Stimulated activated CD4-positive, alpha-beta T cell treated with anti-CD3 and anti-CD28 coated beads, TNF-alpha, amount 100 ng/mL, for 24 hours (primary cell): ENCODE measurements at regions not wholly inside any gene's neighbourhood (a gene's known extent, or its start where the extent isn't known, plus 50 kb on each side); places are given as distances from the start of the nearest gene placed in this dataset.
"Not testable (repeated sequence)": the region's sequence is repeated elsewhere in the genome, so short reads cannot be mapped to it uniquely, and the experiment has no call there.

Experiments used
- DNase-seq, 3 experiments: peaks; one replicate each; pipeline ENCODE4 v3.0.0-alpha.2; 2020; ENCODE audit warnings: low read depth in 3 of 3

GRCh38 chr10:6877722-6878392 lies 297.8 kb upstream of the PRKCQ start:
- no peak for DNase-seq

- DNase-seq: no peak
Observed at GRCh38 chr10:6877336-6877721, 297.3 kb upstream of the PRKCQ start.

GRCh38 chr10:6875269-6875865 lies 295.3 kb upstream of the PRKCQ start:
- no peak for DNase-seq

- DNase-seq: no peak
Observed at GRCh38 chr10:6871128-6871527, 291.1 kb upstream of the PRKCQ start.

GRCh38 chr10:6868036-6868725 lies 288.1 kb upstream of the PRKCQ start:
- DNase-seq: no peak

GRCh38 chr10:6866757-6867156 lies 286.7 kb upstream of the PRKCQ start:
- no peak for DNase-seq

GRCh38 chr10:6864142-6864541 lies 284.1 kb upstream of the PRKCQ start:
- no peak for DNase-seq

GRCh38 chr10:6863381-6863780 lies 283.3 kb upstream of the PRKCQ start:
- DNase-seq: no peak

GRCh38 chr10:6850452-6850851 lies 270.4 kb upstream of the PRKCQ start:
- DNase-seq: no peak

- no peak for DNase-seq
Observed at GRCh38 chr10:6847561-6847960, 267.5 kb upstream of the PRKCQ start.

- DNase-seq: no peak
Observed at GRCh38 chr10:6843894-6844650, 264.0 kb upstream of the PRKCQ start.

GRCh38 chr10:6843481-6843881 lies 263.4 kb upstream of the PRKCQ start:
- DNase-seq: no peak

GRCh38 chr10:6842722-6843121 lies 262.6 kb upstream of the PRKCQ start:
- no peak for DNase-seq

- no peak for DNase-seq
Observed at GRCh38 chr10:6841761-6842160, 261.7 kb upstream of the PRKCQ start.

GRCh38 chr10:6840766-6841165 lies 260.7 kb upstream of the PRKCQ start:
- no peak for DNase-seq

GRCh38 chr10:6840201-6840691 lies 260.2 kb upstream of the PRKCQ start:
- no peak for DNase-seq

- no peak for DNase-seq
Observed at GRCh38 chr10:6838118-6838517, 258.0 kb upstream of the PRKCQ start.

GRCh38 chr10:6833458-6834011 lies 253.5 kb upstream of the PRKCQ start:
- DNase-seq: no peak

GRCh38 chr10:6830981-6831380 lies 250.9 kb upstream of the PRKCQ start:
- not testable (repeated sequence) for DNase-seq

GRCh38 chr10:6824793-6825192 lies 244.7 kb upstream of the PRKCQ start:
- DNase-seq: not testable (repeated sequence)

GRCh38 chr10:6823770-6824169 lies 243.7 kb upstream of the PRKCQ start:
- no peak for DNase-seq

GRCh38 chr10:6819301-6819700 lies 239.2 kb upstream of the PRKCQ start:
- no peak for DNase-seq
